Activated naive CD4-positive, alpha-beta T cell treated with anti-CD3 and anti-CD28 coated beads, Interleukin-2, amount 10 ng/mL, durations not matched to agents 7 days and 5 days (primary cell): ENCODE measurements at regions not wholly inside any gene's neighbourhood (a gene's known extent, or its start where the extent isn't known, plus 50 kb on each side); places are given as distances from the start of the nearest gene placed in this dataset.

Source experiments
- CTCF ChIA-PET: fragments of 350-600 bp; sonication (Branson Sonifier 250); formaldehyde crosslinking; loops from one replicate; lab custom pipeline; 2021; ENCODE audit warnings: antibody characterized with exemption; lab: Charles Lee
- DNase-seq: peaks from one replicate; pipeline ENCODE4 v3.0.0-alpha.2; 2020
- H3K27ac Mint-ChIP-seq: one replicate; pipeline ENCODE4 v1.8.0; 2021; ENCODE audit warnings: mild to moderate bottlenecking, moderate library complexity, mixed read lengths
- H3K27me3 Mint-ChIP-seq: one replicate; pipeline ENCODE4 v1.8.0; 2021; ENCODE audit warnings: mild to moderate bottlenecking, mixed read lengths
- H3K36me3 Mint-ChIP-seq: one replicate; pipeline ENCODE4 v1.8.0; 2021; ENCODE audit warnings: mixed read lengths
- H3K4me1 Mint-ChIP-seq: one replicate; pipeline ENCODE4 v1.8.0; 2021; ENCODE audit warnings: mixed read lengths
- H3K4me3 Mint-ChIP-seq: one replicate; pipeline ENCODE4 v1.8.0; 2021; ENCODE audit warnings: mild to moderate bottlenecking, moderate library complexity, mixed read lengths
- H3K9me3 Mint-ChIP-seq: one replicate; pipeline ENCODE4 v1.8.0; 2021; ENCODE audit warnings: mixed read lengths

- DNase-seq = no peak
- no peak overlapping the region for H3K4me3 Mint-ChIP-seq
- peaks cover 10% of the 10 kb centered on the region for H3K27me3 Mint-ChIP-seq
- H3K9me3 Mint-ChIP-seq = no peaks in the 10 kb centered on the region
- H3K4me1 Mint-ChIP-seq = no peaks in the 10 kb centered on the region
- CTCF ChIA-PET = interaction anchor here (0.6 to 7.4 kb wide), 6 partner anchors 8 to 189 kb away, joined by 3 to 92 read pairs (median 4); no protein-coding TSS in a partner anchor
- H3K27ac Mint-ChIP-seq = no peak overlapping the region
- H3K36me3 Mint-ChIP-seq = no peaks in the 10 kb centered on the region
Measured at GRCh38 chr21:38167345-38167744, 89.4 kb upstream of the KCNJ15 start.

GRCh38 chr21:38170283-38170682 is 86.5 kb upstream of the KCNJ15 start:
- DNase-seq = peak; percentile 26
- no peak overlapping the region for H3K4me3 Mint-ChIP-seq
- H3K27ac Mint-ChIP-seq = no peak overlapping the region
- CTCF ChIA-PET = interaction anchor here (0.8 to 7.4 kb wide), 8 partner anchors 8 to 186 kb away, joined by 3 to 92 read pairs (median 3); no protein-coding TSS in a partner anchor
- no peaks in the 10 kb centered on the region for H3K4me1 Mint-ChIP-seq
- H3K9me3 Mint-ChIP-seq = no peaks in the 10 kb centered on the region
- H3K27me3 Mint-ChIP-seq = no peaks in the 10 kb centered on the region
- no peaks in the 10 kb centered on the region for H3K36me3 Mint-ChIP-seq

- H3K4me3 Mint-ChIP-seq = no peak overlapping the region
- no peaks in the 10 kb centered on the region for H3K36me3 Mint-ChIP-seq
- H3K27ac Mint-ChIP-seq = no peak overlapping the region
- CTCF ChIA-PET = interaction anchor here (0.6 to 7.4 kb wide), 11 partner anchors 8 to 494 kb away, joined by 3 to 92 read pairs (median 3); no protein-coding TSS in a partner anchor
- no peaks in the 10 kb centered on the region for H3K9me3 Mint-ChIP-seq
- DNase-seq = no peak
- no peaks in the 10 kb centered on the region for H3K4me1 Mint-ChIP-seq
- no peaks in the 10 kb centered on the region for H3K27me3 Mint-ChIP-seq
Measured at GRCh38 chr21:38170704-38171682, 85.8 kb upstream of the KCNJ15 start.

GRCh38 chr21:38171723-38172344 is 85.0 kb upstream of the KCNJ15 start:
- H3K36me3 Mint-ChIP-seq = no peaks in the 10 kb centered on the region
- no peak overlapping the region for H3K4me3 Mint-ChIP-seq
- no peaks in the 10 kb centered on the region for H3K9me3 Mint-ChIP-seq
- no peaks in the 10 kb centered on the region for H3K4me1 Mint-ChIP-seq
- no peak for DNase-seq
- no peaks in the 10 kb centered on the region for H3K27me3 Mint-ChIP-seq
- CTCF ChIA-PET = interaction anchor here (0.9 to 7.4 kb wide), 6 partner anchors 9 to 495 kb away, joined by 3 to 92 read pairs (median 6); no protein-coding TSS in a partner anchor
- H3K27ac Mint-ChIP-seq = no peak overlapping the region

- Mint-ChIP-seq H3K27ac (no peak overlapping the region), H3K27me3 (no peaks in the 10 kb centered on the region), H3K4me1 (no peaks in the 10 kb centered on the region), H3K9me3 (no peaks in the 10 kb centered on the region), H3K4me3 (no peak overlapping the region), H3K36me3 (no peaks in the 10 kb centered on the region)
- DNase-seq = no peak
- CTCF ChIA-PET = interaction anchor here (1.0 to 2.2 kb wide), 3 partner anchors 11 to 179 kb away, joined by 3 to 7 read pairs (median 4); no protein-coding TSS in a partner anchor
Measured at GRCh38 chr21:38173276-38174035, 83.3 kb upstream of the KCNJ15 start.

- Mint-ChIP-seq H3K27ac (no peak overlapping the region), H3K27me3 (no peaks in the 10 kb centered on the region), H3K9me3 (no peaks in the 10 kb centered on the region), H3K4me1 (no peaks in the 10 kb centered on the region), H3K36me3 (no peaks in the 10 kb centered on the region), H3K4me3 (no peak overlapping the region)
- CTCF ChIA-PET = interaction anchor here (0.7 kb wide), 1 partner anchor 177 kb away, joined by 3 read pairs; no protein-coding TSS in a partner anchor
- DNase-seq = no peak
Measured at GRCh38 chr21:38175306-38175705, 81.5 kb upstream of the KCNJ15 start.

- no peaks in the 10 kb centered on the region for H3K36me3 Mint-ChIP-seq
- DNase-seq = no peak
- no peaks in the 10 kb centered on the region for H3K9me3 Mint-ChIP-seq
- CTCF ChIA-PET = no interaction called here
- H3K4me1 Mint-ChIP-seq = no peaks in the 10 kb centered on the region
- no peak overlapping the region for H3K27ac Mint-ChIP-seq
- peaks cover 6% of the 10 kb centered on the region for H3K27me3 Mint-ChIP-seq
- no peak overlapping the region for H3K4me3 Mint-ChIP-seq
Measured at GRCh38 chr21:38177919-38178652, 78.7 kb upstream of the KCNJ15 start.

GRCh38 chr21:38178653-38179470 is 77.9 kb upstream of the KCNJ15 start:
- Mint-ChIP-seq H3K4me1 (no peaks in the 10 kb centered on the region), H3K36me3 (no peaks in the 10 kb centered on the region), H3K27ac (no peak overlapping the region), H3K27me3 (peaks cover 8% of the 10 kb centered on the region), H3K4me3 (no peak overlapping the region), H3K9me3 (no peaks in the 10 kb centered on the region)
- CTCF ChIA-PET = interaction anchor here (0.9 to 1.3 kb wide), 5 partner anchors 21 to 179 kb away, joined by 3 to 9 read pairs (median 3); no protein-coding TSS in a partner anchor
- no peak for DNase-seq

GRCh38 chr21:38179511-38179910 is 77.3 kb upstream of the KCNJ15 start:
- no peak overlapping the region for H3K27ac Mint-ChIP-seq
- no peaks in the 10 kb centered on the region for H3K4me1 Mint-ChIP-seq
- CTCF ChIA-PET = interaction anchor here (0.9 to 1.3 kb wide), 5 partner anchors 22 to 178 kb away, joined by 3 to 9 read pairs (median 3); no protein-coding TSS in a partner anchor
- no peak for DNase-seq
- H3K9me3 Mint-ChIP-seq = no peaks in the 10 kb centered on the region
- no peaks in the 10 kb centered on the region for H3K36me3 Mint-ChIP-seq
- peaks cover 10% of the 10 kb centered on the region for H3K27me3 Mint-ChIP-seq
- no peak overlapping the region for H3K4me3 Mint-ChIP-seq

GRCh38 chr21:38181096-38181495 is 75.7 kb upstream of the KCNJ15 start:
- peaks cover 10% of the 10 kb centered on the region for H3K27me3 Mint-ChIP-seq
- no peaks in the 10 kb centered on the region for H3K4me1 Mint-ChIP-seq
- DNase-seq = no peak
- H3K36me3 Mint-ChIP-seq = no peaks in the 10 kb centered on the region
- no peaks in the 10 kb centered on the region for H3K9me3 Mint-ChIP-seq
- no peak overlapping the region for H3K4me3 Mint-ChIP-seq
- CTCF ChIA-PET = no interaction called here
- H3K27ac Mint-ChIP-seq = no peak overlapping the region

- H3K4me3 Mint-ChIP-seq = no peak overlapping the region
- H3K27me3 Mint-ChIP-seq = peaks cover 10% of the 10 kb centered on the region
- H3K9me3 Mint-ChIP-seq = peaks cover 4% of the 10 kb centered on the region
- CTCF ChIA-PET = no interaction called here
- H3K27ac Mint-ChIP-seq = no peak overlapping the region
- no peak for DNase-seq
- H3K4me1 Mint-ChIP-seq = no peaks in the 10 kb centered on the region
- H3K36me3 Mint-ChIP-seq = no peaks in the 10 kb centered on the region
Measured at GRCh38 chr21:38182370-38182985, 74.3 kb upstream of the KCNJ15 start.

- Mint-ChIP-seq H3K4me1 (no peaks in the 10 kb centered on the region), H3K4me3 (no peak overlapping the region), H3K27ac (no peak overlapping the region), H3K9me3 (peaks cover 4% of the 10 kb centered on the region), H3K27me3 (peaks cover 10% of the 10 kb centered on the region), H3K36me3 (no peaks in the 10 kb centered on the region)
- DNase-seq = no peak
- CTCF ChIA-PET = no interaction called here
Measured at GRCh38 chr21:38183961-38184360, 72.8 kb upstream of the KCNJ15 start.
